H9 (cell line): ENCODE measurements at regions not wholly inside any gene's neighbourhood (a gene's known extent, or its start where the extent isn't known, plus 50 kb on each side); places are given as distances from the start of the nearest gene placed in this dataset.
A peak's percentile ranks its signal among the peaks of the same experiment; 100 is the strongest.

Experiments
- DNase-seq: peaks from one replicate; pipeline ENCODE4 v3.0.0-alpha.2; 2017
- H2AFZ ChIP-seq: one replicate; pipeline ENCODE4 v1.6.1; 2013; ENCODE audit warnings: mild to moderate bottlenecking, low read length, control low read depth, moderate library complexity
- H2AK5ac ChIP-seq: 2 replicates; pipeline ENCODE4 v1.6.1; 2013; ENCODE audit warnings: low read length, control low read depth, mixed read lengths; ENCODE audit not compliant: insufficient read length
- H2BK120ac ChIP-seq: one replicate; pipeline ENCODE4 v1.6.1; 2013; ENCODE audit warnings: low read depth, mild to moderate bottlenecking, low read length, control low read depth, inconsistent platforms; ENCODE audit not compliant: poor library complexity, severe bottlenecking
- H2BK12ac ChIP-seq: 2 replicates; pipeline ENCODE4 v1.6.1; 2013; ENCODE audit warnings: low read length, control low read depth, mixed read lengths, low read depth; ENCODE audit not compliant: insufficient read length
- H2BK15ac ChIP-seq: 2 replicates; pipeline ENCODE4 v1.6.1; 2013; ENCODE audit warnings: low read depth, low read length, control low read depth
- H2BK20ac ChIP-seq: one replicate; pipeline ENCODE4 v1.6.1; 2013; ENCODE audit warnings: low read depth, mild to moderate bottlenecking, low read length, control low read depth, inconsistent platforms; ENCODE audit not compliant: poor library complexity, severe bottlenecking
- H2BK5ac ChIP-seq: 2 replicates; pipeline ENCODE4 v1.6.1; 2013; ENCODE audit warnings: low read length, control low read depth, mixed read lengths; ENCODE audit not compliant: insufficient read length
- H3K14ac ChIP-seq: 2 replicates; pipeline ENCODE4 v1.6.1; 2013; ENCODE audit warnings: low read length, control low read depth; ENCODE audit not compliant: insufficient read depth
- H3K18ac ChIP-seq: 2 replicates; pipeline ENCODE4 v1.6.1; 2013; ENCODE audit warnings: low read depth, mild to moderate bottlenecking, mixed read lengths, low read length, control low read depth; ENCODE audit not compliant: insufficient read length
- H3K23ac ChIP-seq: 2 replicates; pipeline ENCODE4 v1.6.1; 2013; ENCODE audit warnings: low read length, control low read depth, mixed read lengths, low read depth; ENCODE audit not compliant: insufficient read length
- H3K23me2 ChIP-seq: 2 replicates; pipeline ENCODE4 v1.6.1; 2013; ENCODE audit warnings: low read depth, mild to moderate bottlenecking, mixed read lengths, low read length, control low read depth; ENCODE audit not compliant: insufficient read length, poor library complexity, severe bottlenecking
- H3K27ac ChIP-seq: 2 replicates; pipeline ENCODE4 v1.5.1; 2013; ENCODE audit warnings: low read length, control low read depth, mixed read lengths, low read depth; ENCODE audit not compliant: insufficient read length
- H3K27me3 ChIP-seq: 2 replicates; pipeline ENCODE4 v1.6.1; 2013; ENCODE audit warnings: low read length, control low read depth, inconsistent platforms; ENCODE audit not compliant: insufficient read depth
- H3K4ac ChIP-seq: 2 replicates; pipeline ENCODE4 v1.6.1; 2013; ENCODE audit warnings: low read depth, mild to moderate bottlenecking, control low read depth, inconsistent platforms, low read length, moderate library complexity
- H3K4me1 ChIP-seq: 2 replicates; pipeline ENCODE4 v1.6.1; 2013; ENCODE audit warnings: low read length, control low read depth, inconsistent platforms; ENCODE audit not compliant: insufficient read depth
- H3K4me2 ChIP-seq: 2 replicates; pipeline ENCODE4 v1.6.1; 2013; ENCODE audit warnings: low read length, control low read depth, mixed read lengths; ENCODE audit not compliant: insufficient read length, insufficient read depth
- H3K56ac ChIP-seq: 2 replicates; pipeline ENCODE4 v1.6.1; 2013; ENCODE audit warnings: low read depth, mild to moderate bottlenecking, mixed read lengths, low read length, control low read depth; ENCODE audit not compliant: insufficient read length
- H3K79me1 ChIP-seq: 2 replicates; pipeline ENCODE4 v1.6.1; 2013; ENCODE audit warnings: low read depth, mild to moderate bottlenecking, moderate library complexity, low read length, control low read depth, inconsistent platforms; ENCODE audit not compliant: insufficient read depth, poor library complexity, severe bottlenecking
- H3K79me2 ChIP-seq: 2 replicates; pipeline ENCODE4 v1.6.1; 2013; ENCODE audit warnings: low read length, control low read depth, inconsistent platforms; ENCODE audit not compliant: insufficient read depth
- H3K9ac ChIP-seq: 2 replicates; pipeline ENCODE4 v1.6.1; 2013; ENCODE audit warnings: low read length, control low read depth, mixed read lengths; ENCODE audit not compliant: insufficient read length; ENCODE audit errors: extremely low read depth
- H3K9me3 ChIP-seq: one replicate; pipeline ENCODE4 v1.6.1; 2013; ENCODE audit warnings: low read depth, low read length, inconsistent platforms; ENCODE audit not compliant: control insufficient read depth
- H3T11ph ChIP-seq: one replicate; pipeline ENCODE4 v1.6.1; 2013; ENCODE audit warnings: mild to moderate bottlenecking, low read length, control low read depth, inconsistent platforms
- H4K20me1 ChIP-seq: one replicate; pipeline ENCODE4 v1.6.1; 2013; ENCODE audit not compliant: control insufficient read depth, insufficient read length, insufficient read depth
- H4K5ac ChIP-seq: 2 replicates; pipeline ENCODE4 v1.6.1; 2013; ENCODE audit warnings: low read depth, mild to moderate bottlenecking, mixed read lengths, low read length, control low read depth; ENCODE audit not compliant: insufficient read length
- H4K8ac ChIP-seq: replicated peaks from 2 replicates; pipeline ENCODE4 v1.6.1; 2013; ENCODE audit warnings: low read length, control low read depth, mixed read lengths, low read depth; ENCODE audit not compliant: insufficient read length
- H4K91ac ChIP-seq: 2 replicates; pipeline ENCODE4 v1.6.1; 2013; ENCODE audit warnings: low read depth, mild to moderate bottlenecking, moderate library complexity, mixed read lengths, low read length, control low read depth; ENCODE audit not compliant: insufficient read length
- H3K27ac Mint-ChIP-seq, 3 experiments: 2 replicates in 2 of 3; 3 replicates in 1 of 3; pipeline ENCODE4 v1.8.0; 2020 to 2021; ENCODE audit warnings: mixed read lengths in 3 of 3, mild to moderate bottlenecking in 1 of 3, moderate library complexity in 1 of 3
- H3K27me3 Mint-ChIP-seq: 2 replicates; pipeline ENCODE4 v1.8.0; 2021; ENCODE audit warnings: low read depth, mild to moderate bottlenecking, moderate library complexity, mixed read lengths
- H3K36me3 Mint-ChIP-seq, 3 experiments: 2 replicates in 2 of 3; 3 replicates in 1 of 3; pipeline ENCODE4 v1.8.0; 2020 to 2021; ENCODE audit warnings: low read depth in 3 of 3, mixed read lengths in 3 of 3; ENCODE audit not compliant: insufficient read depth in 1 of 3
- H3K4me1 Mint-ChIP-seq, 2 experiments: 2 replicates each; pipeline ENCODE4 v1.8.0; 2020; ENCODE audit warnings: mixed read lengths in 2 of 2
- H3K4me3 Mint-ChIP-seq, 2 experiments: 2 replicates in 1 of 2; 3 replicates in 1 of 2; pipeline ENCODE4 v1.8.0; 2020 to 2021; ENCODE audit warnings: mild to moderate bottlenecking in 2 of 2, mixed read lengths in 2 of 2, moderate library complexity in 1 of 2
- H3K9me3 Mint-ChIP-seq, 2 experiments: 2 replicates in 1 of 2; 3 replicates in 1 of 2; pipeline ENCODE4 v1.8.0; 2020; ENCODE audit warnings: mild to moderate bottlenecking in 2 of 2, mixed read lengths in 2 of 2, moderate library complexity in 1 of 2
- CTCF ChIP-seq: fragments of 200-600 bp; sonication (generic); conservative IDR thresholded peaks from 3 replicates; pipeline ENCODE4 v1.8.0; 2021; ENCODE audit warnings: antibody characterized with exemption, mild to moderate bottlenecking
- WGBS: extraction: QIAGEN DNeasy Blood & Tissue Kit; methylation state at CpG from one replicate; pipeline ENCODE4 v1.1.7; 2013; ENCODE audit warnings: missing lambda C conversion rate, low lambda C conversion rate, mixed read lengths; ENCODE audit not compliant: insufficient read length; ENCODE audit errors: extremely low coverage; 5-methylcytosine and 5-hydroxymethylcytosine counted together

GRCh38 chr12:58028294-58028693 is 86.9 kb downstream of the ATP23 start:
- H2BK15ac ChIP-seq, result no peak overlapping the region
- H3K56ac ChIP-seq, result no peak overlapping the region
- no peak overlapping the region for H3K4ac ChIP-seq
- H4K5ac ChIP-seq, result no peak overlapping the region
- H3K79me2 ChIP-seq, result no peaks in the 10 kb centered on the region
- H3K9ac ChIP-seq, result no peak overlapping the region
- no peak overlapping the region for H3K4me3 Mint-ChIP-seq
- H3K4me1 ChIP-seq, result no peaks in the 10 kb centered on the region
- no peak overlapping the region for H2AFZ ChIP-seq
- H3K79me1 ChIP-seq, result no peaks in the 10 kb centered on the region
- H3K18ac ChIP-seq, result no peak overlapping the region
- no peak for TF ChIP-seq CTCF
- H2BK5ac ChIP-seq, result no peak overlapping the region
- peaks cover 3% of the 10 kb centered on the region for H3K9me3 ChIP-seq
- no peak for DNase-seq
- no peaks in the 10 kb centered on the region for H3K27me3 ChIP-seq
- peak overlapping the region; percentile 36 for H3T11ph ChIP-seq
- no peak overlapping the region for H3K23ac ChIP-seq
- H2BK12ac ChIP-seq, result no peak overlapping the region
- peaks cover 33 to 45% of the 10 kb centered on the region in 2 experiments for H3K9me3 Mint-ChIP-seq
- H3K27ac Mint-ChIP-seq, result no peak overlapping the region
- H2BK120ac ChIP-seq, result no peak overlapping the region
- no peak overlapping the region for H4K8ac ChIP-seq
- no peak overlapping the region for H3K27ac ChIP-seq
- peaks cover 16 to 18% of the 10 kb centered on the region in 2 experiments for H3K4me1 Mint-ChIP-seq
- no peak overlapping the region for H2BK20ac ChIP-seq
- no CpG with 5 or more reads among the region's 3 CpGs for WGBS
- H3K23me2 ChIP-seq, result no peaks in the 10 kb centered on the region
- no peak overlapping the region for H3K4me2 ChIP-seq
- no peak overlapping the region for H2AK5ac ChIP-seq
- peaks cover 10 to 43% (median 18%) of the 10 kb centered on the region in 3 experiments; a peak in 6 of 7 replicates for H3K36me3 Mint-ChIP-seq
- no peak overlapping the region for H4K91ac ChIP-seq
- no peaks in the 10 kb centered on the region for H4K20me1 ChIP-seq
- H3K27me3 Mint-ChIP-seq, result no peaks in the 10 kb centered on the region
- no peak overlapping the region for H3K14ac ChIP-seq
